ENCODE measurements at regions not wholly inside any gene's neighbourhood (a gene's known extent, or its start where the extent isn't known, plus 50 kb on each side); places are given as distances from the start of the nearest gene placed in this dataset.
A peak's percentile ranks its signal among the peaks of the same experiment; 100 is the strongest.
"Not testable (repeated sequence)": the region's sequence is repeated elsewhere in the genome, so short reads cannot be mapped to it uniquely, and the experiment has no call there.

- POLR2A ChIA-PET; DNase-seq; H3K27ac Mint-ChIP-seq; H3K9me3 Mint-ChIP-seq; H3K4me1 Mint-ChIP-seq (ENCODE audit: low read depth); H3K4me3 Mint-ChIP-seq; H3K36me3 Mint-ChIP-seq; H3K27me3 Mint-ChIP-seq; intact Hi-C loops (cut with micrococcal nuclease); CTCF ChIA-PET: not testable (repeated sequence)
Measured at GRCh38 chr16:16672180-16672812, 293.4 kb downstream of the NPIPA7 start.

- POLR2A ChIA-PET; CTCF ChIA-PET; H3K27me3 Mint-ChIP-seq; H3K4me3 Mint-ChIP-seq; H3K9me3 Mint-ChIP-seq; DNase-seq; H3K36me3 Mint-ChIP-seq; H3K4me1 Mint-ChIP-seq (ENCODE audit: low read depth); intact Hi-C loops (cut with micrococcal nuclease); H3K27ac Mint-ChIP-seq: not testable (repeated sequence)
Measured at GRCh38 chr16:16674820-16675219, 295.9 kb downstream of the NPIPA7 start.

GRCh38 chr16:16721849-16722248 is 342.9 kb downstream of the NPIPA7 start:
- H3K4me1 Mint-ChIP-seq (ENCODE audit: low read depth); H3K36me3 Mint-ChIP-seq; DNase-seq; CTCF ChIA-PET; intact Hi-C loops (cut with micrococcal nuclease); POLR2A ChIA-PET; H3K9me3 Mint-ChIP-seq; H3K27me3 Mint-ChIP-seq; H3K27ac Mint-ChIP-seq; H3K4me3 Mint-ChIP-seq: not testable (repeated sequence)

- H3K4me3 Mint-ChIP-seq; intact Hi-C loops (cut with micrococcal nuclease); DNase-seq; CTCF ChIA-PET; H3K36me3 Mint-ChIP-seq; H3K27ac Mint-ChIP-seq; H3K27me3 Mint-ChIP-seq; H3K9me3 Mint-ChIP-seq; H3K4me1 Mint-ChIP-seq (ENCODE audit: low read depth); POLR2A ChIA-PET: not testable (repeated sequence)
Measured at GRCh38 chr16:16722666-16723065, 343.7 kb downstream of the NPIPA7 start.

GRCh38 chr16:16723819-16724519 is 345.0 kb downstream of the NPIPA7 start:
- POLR2A ChIA-PET; H3K27me3 Mint-ChIP-seq; DNase-seq; CTCF ChIA-PET; H3K4me3 Mint-ChIP-seq; H3K36me3 Mint-ChIP-seq; H3K4me1 Mint-ChIP-seq (ENCODE audit: low read depth); H3K27ac Mint-ChIP-seq; intact Hi-C loops (cut with micrococcal nuclease); H3K9me3 Mint-ChIP-seq: not testable (repeated sequence)

GRCh38 chr16:16727048-16727447 is 348.1 kb downstream of the NPIPA7 start:
- H3K36me3 Mint-ChIP-seq; POLR2A ChIA-PET; H3K27ac Mint-ChIP-seq; H3K4me3 Mint-ChIP-seq; H3K27me3 Mint-ChIP-seq; CTCF ChIA-PET; H3K4me1 Mint-ChIP-seq (ENCODE audit: low read depth); intact Hi-C loops (cut with micrococcal nuclease); DNase-seq; H3K9me3 Mint-ChIP-seq: not testable (repeated sequence)

GRCh38 chr16:16742573-16742972 is 363.6 kb downstream of the NPIPA7 start:
- H3K4me3 Mint-ChIP-seq; DNase-seq; H3K9me3 Mint-ChIP-seq; POLR2A ChIA-PET; H3K27ac Mint-ChIP-seq; H3K36me3 Mint-ChIP-seq; H3K27me3 Mint-ChIP-seq; CTCF ChIA-PET; H3K4me1 Mint-ChIP-seq (ENCODE audit: low read depth); intact Hi-C loops (cut with micrococcal nuclease): not testable (repeated sequence)

- H3K4me3 Mint-ChIP-seq; H3K4me1 Mint-ChIP-seq (ENCODE audit: low read depth); POLR2A ChIA-PET; H3K36me3 Mint-ChIP-seq; DNase-seq; H3K27ac Mint-ChIP-seq; intact Hi-C loops (cut with micrococcal nuclease); H3K27me3 Mint-ChIP-seq; H3K9me3 Mint-ChIP-seq; CTCF ChIA-PET: not testable (repeated sequence)
Measured at GRCh38 chr16:16754992-16755667, 376.2 kb downstream of the NPIPA7 start.

- no peaks in the 10 kb centered on the region for H3K4me1 Mint-ChIP-seq (ENCODE audit: low read depth)
- H3K27ac Mint-ChIP-seq = no peak overlapping the region
- POLR2A ChIA-PET = interaction anchor here (0.5 kb wide), 1 partner anchor 1178 kb away, joined by 3 read pairs; no protein-coding TSS in a partner anchor
- CTCF ChIA-PET = no interaction called here
- H3K27me3 Mint-ChIP-seq = peaks cover 5% of the 10 kb centered on the region
- peaks cover 7% of the 10 kb centered on the region for H3K9me3 Mint-ChIP-seq
- H3K36me3 Mint-ChIP-seq = no peaks in the 10 kb centered on the region
- intact Hi-C loops (cut with micrococcal nuclease) = no loop called here
- DNase-seq = no peak
- no peak overlapping the region for H3K4me3 Mint-ChIP-seq
Measured at GRCh38 chr16:16763449-16763848, 384.5 kb downstream of the NPIPA7 start.

- H3K4me3 Mint-ChIP-seq; H3K27ac Mint-ChIP-seq; DNase-seq; H3K36me3 Mint-ChIP-seq; CTCF ChIA-PET; H3K9me3 Mint-ChIP-seq; POLR2A ChIA-PET; H3K4me1 Mint-ChIP-seq (ENCODE audit: low read depth); H3K27me3 Mint-ChIP-seq; intact Hi-C loops (cut with micrococcal nuclease): not testable (repeated sequence)
Measured at GRCh38 chr16:16770717-16771116, 391.8 kb downstream of the NPIPA7 start.

- POLR2A ChIA-PET = no interaction called here
- CTCF ChIA-PET = no interaction called here
- intact Hi-C loops (cut with micrococcal nuclease) = no loop called here
- H3K4me3 Mint-ChIP-seq = no peak overlapping the region
- no peaks in the 10 kb centered on the region for H3K4me1 Mint-ChIP-seq (ENCODE audit: low read depth)
- no peaks in the 10 kb centered on the region for H3K36me3 Mint-ChIP-seq
- H3K27me3 Mint-ChIP-seq = peaks cover 7% of the 10 kb centered on the region
- H3K9me3 Mint-ChIP-seq = no peaks in the 10 kb centered on the region
- H3K27ac Mint-ChIP-seq = no peak overlapping the region
- no peak for DNase-seq
Measured at GRCh38 chr16:16774389-16774788, 395.4 kb downstream of the NPIPA7 start.

GRCh38 chr16:16778332-16778731 is 399.4 kb downstream of the NPIPA7 start:
- ChIA-PET POLR2A (no interaction called here), CTCF (no interaction called here)
- H3K9me3 Mint-ChIP-seq = no peaks in the 10 kb centered on the region
- H3K27me3 Mint-ChIP-seq = peaks cover 7% of the 10 kb centered on the region
- peak; percentile 9 for DNase-seq
- H3K4me1 Mint-ChIP-seq (ENCODE audit: low read depth) = no peaks in the 10 kb centered on the region
- H3K36me3 Mint-ChIP-seq = no peaks in the 10 kb centered on the region
- no peak overlapping the region for H3K4me3 Mint-ChIP-seq
- intact Hi-C loops (cut with micrococcal nuclease) = no loop called here
- H3K27ac Mint-ChIP-seq = no peak overlapping the region

- DNase-seq = no peak
- Mint-ChIP-seq H3K4me3 (no peak overlapping the region), H3K27ac (no peak overlapping the region), H3K4me1 (ENCODE audit: low read depth) (no peaks in the 10 kb centered on the region), H3K36me3 (no peaks in the 10 kb centered on the region), H3K9me3 (no peaks in the 10 kb centered on the region), H3K27me3 (peaks cover 4% of the 10 kb centered on the region)
- ChIA-PET POLR2A (no interaction called here), CTCF (no interaction called here)
- intact Hi-C loops (cut with micrococcal nuclease) = no loop called here
Measured at GRCh38 chr16:16780588-16780987, 401.6 kb downstream of the NPIPA7 start.

All from activated CD4-positive, alpha-beta memory T cell treated with anti-CD3 and anti-CD28 coated beads for 36 hours (primary cell).